MM.1S (cell line): ENCODE measurements at regions not wholly inside any gene's neighbourhood (a gene's known extent, or its start where the extent isn't known, plus 50 kb on each side); places are given as distances from the start of the nearest gene placed in this dataset.

ENCODE experiments used
- EZH2 ChIP-seq: fragments of 300-600 bp; sonication (generic); optimal IDR thresholded peaks from 2 replicates; pipeline ENCODE3; 2017; ENCODE audit warnings: low read depth, mild to moderate bottlenecking, antibody characterized with exemption, low read length, mixed read lengths
- EZH2phosphoT487 ChIP-seq: fragments of 300-600 bp; sonication (generic); IDR thresholded peaks from 2 replicates; pipeline ENCODE4 v1.6.1; 2018; ENCODE audit warnings: antibody characterized with exemption, low read length
- TF ChIP-seq, protein P1 (sequence below): fragments of 300-600 bp; sonication (generic); IDR thresholded peaks from 2 replicates; pipeline ENCODE4 v1.5.1; 2016; ENCODE audit warnings: antibody characterized with exemption, low read length, mixed read lengths

DNA sequence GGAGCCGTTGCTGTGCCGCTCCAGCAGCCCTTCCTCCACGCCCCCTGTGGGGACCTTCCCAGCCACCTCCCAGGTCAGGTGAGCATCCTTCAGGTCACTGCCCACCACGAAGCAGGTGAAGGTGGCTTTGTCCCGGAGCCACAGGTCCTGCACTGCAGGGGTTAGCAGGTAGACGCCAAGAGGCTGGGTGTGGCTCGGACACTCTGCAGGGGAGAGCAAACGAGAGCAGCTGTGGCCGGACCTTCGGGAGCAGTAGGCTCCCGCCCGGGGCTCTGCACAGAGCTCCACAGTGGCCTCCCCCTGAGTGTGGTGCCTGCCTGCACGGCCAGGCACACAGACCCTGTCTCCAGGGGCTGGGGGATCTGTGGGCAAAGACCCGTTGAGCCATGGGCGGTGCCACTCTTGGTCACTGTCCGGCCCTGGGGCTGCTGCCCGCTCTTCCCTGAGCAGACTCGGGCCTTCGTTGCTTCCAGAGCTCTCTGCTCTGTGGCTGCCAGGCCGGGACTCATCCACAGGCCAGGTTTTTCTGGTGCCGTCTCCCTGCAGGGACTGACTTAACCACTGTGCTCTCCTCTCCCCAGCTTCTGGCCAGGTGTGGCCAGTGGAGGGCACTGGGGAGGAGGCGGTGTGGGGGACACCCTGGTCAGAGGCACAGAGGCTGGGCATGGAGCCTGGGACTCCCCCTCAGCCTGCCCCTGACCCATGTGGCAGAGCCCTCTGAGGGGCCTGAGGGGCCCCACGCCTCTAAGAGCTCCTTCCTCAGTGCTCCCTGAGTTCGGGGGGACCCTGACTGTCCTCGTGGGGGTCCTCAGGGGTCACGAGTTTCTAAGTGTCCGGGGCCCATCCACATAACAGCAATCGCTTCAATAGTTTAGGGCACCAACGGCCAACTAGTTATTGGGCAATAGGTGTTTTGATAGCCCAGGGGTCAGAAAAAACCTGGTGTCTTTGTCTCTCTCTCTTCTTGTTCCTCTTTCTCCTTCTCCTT, 314.9 kb downstream of the TMEM121 start:
- TF ChIP-seq, protein P1, sequence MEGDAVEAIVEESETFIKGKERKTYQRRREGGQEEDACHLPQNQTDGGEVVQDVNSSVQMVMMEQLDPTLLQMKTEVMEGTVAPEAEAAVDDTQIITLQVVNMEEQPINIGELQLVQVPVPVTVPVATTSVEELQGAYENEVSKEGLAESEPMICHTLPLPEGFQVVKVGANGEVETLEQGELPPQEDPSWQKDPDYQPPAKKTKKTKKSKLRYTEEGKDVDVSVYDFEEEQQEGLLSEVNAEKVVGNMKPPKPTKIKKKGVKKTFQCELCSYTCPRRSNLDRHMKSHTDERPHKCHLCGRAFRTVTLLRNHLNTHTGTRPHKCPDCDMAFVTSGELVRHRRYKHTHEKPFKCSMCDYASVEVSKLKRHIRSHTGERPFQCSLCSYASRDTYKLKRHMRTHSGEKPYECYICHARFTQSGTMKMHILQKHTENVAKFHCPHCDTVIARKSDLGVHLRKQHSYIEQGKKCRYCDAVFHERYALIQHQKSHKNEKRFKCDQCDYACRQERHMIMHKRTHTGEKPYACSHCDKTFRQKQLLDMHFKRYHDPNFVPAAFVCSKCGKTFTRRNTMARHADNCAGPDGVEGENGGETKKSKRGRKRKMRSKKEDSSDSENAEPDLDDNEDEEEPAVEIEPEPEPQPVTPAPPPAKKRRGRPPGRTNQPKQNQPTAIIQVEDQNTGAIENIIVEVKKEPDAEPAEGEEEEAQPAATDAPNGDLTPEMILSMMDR = no peak
- TF ChIP-seq EZH2phosphoT487 (no peak), EZH2 (no peak)
